AG10803 (cell line): ENCODE measurements at regions not wholly inside any gene's neighbourhood (a gene's known extent, or its start where the extent isn't known, plus 50 kb on each side); places are given as distances from the start of the nearest gene placed in this dataset.

ENCODE experiments used
- DNase-seq: peaks from one replicate; pipeline ENCODE4 v3.0.0; 2010; ENCODE audit warnings: low read depth
- H3K4me3 ChIP-seq: 2 replicates; pipeline ENCODE4 v1.5.1; 2011; ENCODE audit warnings: mild to moderate bottlenecking, low read length, control low read depth
- CTCF ChIP-seq: conservative IDR thresholded peaks from 2 replicates; pipeline ENCODE4 v1.5.1; 2011; ENCODE audit warnings: mild to moderate bottlenecking, low read length, control low read depth, inconsistent platforms

GRCh38 chr1:101356604-101357443, 120.0 kb downstream of the S1PR1 start:
- no peak overlapping the region for H3K4me3 ChIP-seq
- DNase-seq: no peak
- no peak for TF ChIP-seq CTCF

- DNase-seq: peak; percentile 77
- peak; percentile 91 for TF ChIP-seq CTCF
Measured at GRCh38 chr1:101357444-101357986, 120.7 kb downstream of the S1PR1 start.

GRCh38 chr1:101360506-101360905, 123.7 kb downstream of the S1PR1 start:
- H3K4me3 ChIP-seq: no peak overlapping the region
- TF ChIP-seq CTCF: no peak
- DNase-seq: peak; percentile 40

More at GRCh38 chr1:101357444-101357986, 120.7 kb downstream of the S1PR1 start:
- H3K4me3 ChIP-seq: no peak overlapping the region

GRCh38 chr1:101363891-101364318, 127.1 kb downstream of the S1PR1 start:
- TF ChIP-seq CTCF: no peak
- no peak for DNase-seq
- no peak overlapping the region for H3K4me3 ChIP-seq

GRCh38 chr1:101364370-101365120, 127.7 kb downstream of the S1PR1 start:
- no peak for TF ChIP-seq CTCF
- DNase-seq: no peak
- H3K4me3 ChIP-seq: no peak overlapping the region

GRCh38 chr1:101365186-101365585, 128.4 kb downstream of the S1PR1 start:
- no peak overlapping the region for H3K4me3 ChIP-seq
- no peak for TF ChIP-seq CTCF

More at GRCh38 chr1:101365186-101365585, 128.4 kb downstream of the S1PR1 start:
- peak; percentile 86 for DNase-seq
